Stomach (tissue), 8 donors: ENCODE measurements at regions not wholly inside any gene's neighbourhood (a gene's known extent, or its start where the extent isn't known, plus 50 kb on each side); places are given as distances from the start of the nearest gene placed in this dataset.

Experiments
- DNase-seq, 2 donors: peaks; one replicate each; pipeline versions ENCODE4 v3.0.0 to v3.0.0-alpha.2; 2013 to 2019
- H3K27ac ChIP-seq, 5 donors: fragments of 200-600 bp in 4 of 5; sonication (generic) in 4 of 5; one replicate each; pipeline ENCODE4 v1.5.1; 2013 to 2019; ENCODE audit warnings: mild to moderate bottlenecking in 1 of 5, moderate library complexity in 1 of 5
- H3K27me3 ChIP-seq, 3 donors: fragments of 200-600 bp; sonication (generic); one replicate each; pipeline ENCODE4 v1.5.1; 2017 to 2019; ENCODE audit warnings: mixed run types in 1 of 3
- H3K36me3 ChIP-seq, 4 donors: fragments of 200-600 bp; sonication (generic); 1 replicate in 3 of 4; 2 replicates in 1 of 4; pipeline ENCODE4 v1.5.1; 2016 to 2019
- H3K4me1 ChIP-seq, 4 donors: fragments of 200-600 bp; sonication (generic); one replicate each; pipeline ENCODE4 v1.5.1; 2016 to 2019
- H3K4me3 ChIP-seq, 4 donors: fragments of 200-600 bp; sonication (generic) in 3 of 4; one replicate each; pipeline ENCODE4 v1.5.1; 2016 to 2019; ENCODE audit warnings: mild to moderate bottlenecking in 1 of 4
- H3K9me3 ChIP-seq, 4 donors: fragments of 200-600 bp; sonication (generic); one replicate each; pipeline ENCODE4 v1.5.1; 2016 to 2019
- CTCF ChIP-seq, 7 experiments: fragments of 450-650 bp in 4 of 7; fragments of 200-600 bp in 3 of 7; sonication (generic) in 3 of 7; IDR thresholded peaks; one replicate each; pipeline ENCODE4 v1.5.1; 2016 to 2019; ENCODE audit warnings: antibody characterized with exemption in 7 of 7, control low read depth in 2 of 7, mild to moderate bottlenecking in 1 of 7
- EP300 ChIP-seq: sonication (generic); formaldehyde crosslinking; IDR thresholded peaks from one replicate; pipeline ENCODE4 v1.6.1; 2017; ENCODE audit warnings: antibody characterized with exemption
- POLR2A ChIP-seq, 4 donors: fragments of 450-650 bp; IDR thresholded peaks; one replicate each; pipeline ENCODE4 v1.6.1; 2016; ENCODE audit warnings: antibody characterized with exemption in 4 of 4, control low read depth in 2 of 4, mild to moderate bottlenecking in 1 of 4, moderate library complexity in 1 of 4
- POLR2AphosphoS5 ChIP-seq, 3 donors: sonication (generic); formaldehyde crosslinking; IDR thresholded peaks; one replicate each; pipeline ENCODE4 v1.6.1; 2016; ENCODE audit warnings: antibody characterized with exemption in 3 of 3
- WGBS, 5 donors: extraction: QIAGEN DNeasy Blood & Tissue Kit in 3 of 5; methylation state at CpG; one replicate each; pipeline versions ENCODE4 v1.1.5 to v1.1.7; 2013 to 2018; 5-methylcytosine and 5-hydroxymethylcytosine counted together
- intact Hi-C: fragments of 100-400 bp; cut with DNase I; formaldehyde crosslinking; loops from one replicate; pipeline ENCODE4 v1.15.1; 2023; ENCODE audit warnings: low total_unique reads
- donor health status: healthy with polysubstance abuse.
- donor health status: Bipolar disorder and iron deficiency.
- donor health status: healthy.

GRCh38 chr3:14252321-14253021 is 73.9 kb downstream of the LSM3 start:
- intact Hi-C loops: loop anchor here (10.0 kb wide), 1 partner anchor 48 kb away; no protein-coding TSS in a partner anchor
- Histone ChIP-seq H3K36me3 (no peaks in the 10 kb centered on the region), H3K27me3 (no peaks in the 10 kb centered on the region), H3K27ac (no peak overlapping the region), H3K9me3 (no peaks in the 10 kb centered on the region), H3K4me1 (peaks cover 0 to 7% (median 3%) of the 10 kb centered on the region in 4 donors), H3K4me3 (no peak overlapping the region)
- no peak for DNase-seq
- TF ChIP-seq CTCF (IDR thresholded peaks at IDR 0.05): no peak
- TF ChIP-seq EP300: no peak
- no peak for TF ChIP-seq POLR2A (IDR thresholded peaks at IDR 0.05)
- no peak for TF ChIP-seq POLR2AphosphoS5 (IDR thresholded peaks at IDR 0.05)
- 80 to 93% (median 90%) methylated on average over 10 to 11 of the region's 11 CpGs for WGBS, 5 donors

- 78 to 85% (median 82%) methylated on average over 9 to 11 of the region's 11 CpGs for WGBS, 5 donors
- H3K27me3 ChIP-seq: no peaks in the 10 kb centered on the region
- intact Hi-C loops: loop anchor here (10.0 kb wide), 1 partner anchor 48 kb away; no protein-coding TSS in a partner anchor
- H3K4me1 ChIP-seq: peaks cover 0 to 7% (median 3%) of the 10 kb centered on the region in 4 donors
- TF ChIP-seq EP300 (no peak), POLR2A (IDR thresholded peaks at IDR 0.05) (no peak), POLR2AphosphoS5 (IDR thresholded peaks at IDR 0.05) (no peak), CTCF (IDR thresholded peaks at IDR 0.05) (no peak)
- H3K9me3 ChIP-seq: no peaks in the 10 kb centered on the region
- H3K4me3 ChIP-seq: no peak overlapping the region
- H3K36me3 ChIP-seq: no peaks in the 10 kb centered on the region
- no peak overlapping the region for H3K27ac ChIP-seq
- no peak for DNase-seq
Measured at GRCh38 chr3:14253022-14253706, 74.5 kb downstream of the LSM3 start.

GRCh38 chr3:14253707-14254382 is 75.2 kb downstream of the LSM3 start:
- 88 to 97% (median 93%) methylated on average over 4 of the region's 4 CpGs for WGBS, 5 donors

More at GRCh38 chr3:14253707-14254382, 75.2 kb downstream of the LSM3 start:
- intact Hi-C loops: loop anchor here (10.0 kb wide), 1 partner anchor 49 kb away; no protein-coding TSS in a partner anchor
- no peak for DNase-seq
- no peak overlapping the region for H3K27ac ChIP-seq
- H3K9me3 ChIP-seq: no peaks in the 10 kb centered on the region
- no peaks in the 10 kb centered on the region for H3K27me3 ChIP-seq
- peaks cover 0 to 7% (median 3%) of the 10 kb centered on the region in 4 donors for H3K4me1 ChIP-seq
- no peaks in the 10 kb centered on the region for H3K36me3 ChIP-seq
- H3K4me3 ChIP-seq: no peak overlapping the region
- TF ChIP-seq POLR2A (IDR thresholded peaks at IDR 0.05): no peak
- no peak for TF ChIP-seq CTCF (IDR thresholded peaks at IDR 0.05)
- no peak for TF ChIP-seq EP300
- no peak for TF ChIP-seq POLR2AphosphoS5 (IDR thresholded peaks at IDR 0.05)
